ENCODE measurements at regions not wholly inside any gene's neighbourhood (a gene's known extent, or its start where the extent isn't known, plus 50 kb on each side); places are given as distances from the start of the nearest gene placed in this dataset.
"Not testable (repeated sequence)": the region's sequence is repeated elsewhere in the genome, so short reads cannot be mapped to it uniquely, and the experiment has no call there.

- DNase-seq (ENCODE audit: extremely low read depth, low read depth, low spot score), result no peak
Observed at GRCh38 chr5:158451993-158452672, 593.2 kb upstream of the CLINT1 start.

DNA sequence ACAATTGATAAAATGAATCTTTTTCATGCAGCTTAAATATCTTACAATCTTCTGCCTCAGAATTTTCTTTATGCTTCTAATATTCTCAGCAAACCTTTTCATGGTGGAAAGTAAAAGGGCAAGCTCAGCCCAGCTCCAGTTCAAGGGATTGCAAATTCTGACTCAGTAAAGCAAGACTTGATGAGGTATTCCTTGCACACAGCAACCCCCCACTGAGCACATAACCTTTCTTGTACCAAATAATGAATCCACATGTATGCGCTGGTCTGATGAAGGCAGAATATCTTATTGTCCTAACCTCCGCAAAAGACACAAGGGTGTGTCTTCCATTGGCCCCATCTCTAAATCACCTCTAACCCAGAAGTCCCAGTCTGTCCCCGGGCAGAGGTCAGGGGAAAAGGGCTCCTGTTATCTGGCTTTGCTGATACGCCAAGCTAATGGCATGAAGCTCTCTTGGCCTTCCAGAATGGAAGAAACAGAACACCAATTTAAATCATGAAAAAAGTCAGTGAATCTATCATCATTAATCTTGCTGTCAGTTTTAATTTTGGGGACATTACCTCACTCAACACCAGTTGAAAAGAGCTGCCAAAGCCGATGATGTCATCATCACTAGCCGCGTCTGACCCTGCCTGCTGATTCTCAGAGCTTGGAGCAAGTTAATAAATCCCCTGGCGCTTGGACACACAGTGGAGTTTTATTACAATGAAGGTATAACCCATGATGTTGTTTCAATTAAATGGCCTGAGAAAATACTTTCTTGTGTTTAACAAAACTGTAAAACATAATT, 592.5 kb upstream of the CLINT1 start:
- DNase-seq (ENCODE audit: extremely low read depth, low read depth, low spot score), result no peak

DNA sequence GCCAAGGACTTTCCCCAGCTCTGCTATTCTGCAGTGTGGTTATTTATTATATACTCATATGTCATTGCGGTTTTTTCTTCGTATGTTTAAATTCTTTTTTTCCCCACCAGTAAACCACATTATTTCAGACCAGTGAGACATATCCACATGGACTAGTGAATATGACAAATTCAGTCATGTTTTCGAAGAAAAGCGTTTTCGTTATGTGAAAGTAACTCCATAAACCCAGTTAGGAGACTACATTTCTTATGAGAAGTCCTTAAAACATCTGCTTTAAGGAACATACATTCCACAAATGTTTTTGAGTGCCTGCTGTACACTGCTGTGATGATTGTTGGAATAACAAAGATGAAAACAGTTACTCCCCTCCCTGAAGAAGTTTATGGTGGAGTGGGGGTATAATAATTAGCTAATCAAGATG, 591.8 kb upstream of the CLINT1 start:
- no peak for DNase-seq (ENCODE audit: extremely low read depth, low read depth, low spot score)

DNA sequence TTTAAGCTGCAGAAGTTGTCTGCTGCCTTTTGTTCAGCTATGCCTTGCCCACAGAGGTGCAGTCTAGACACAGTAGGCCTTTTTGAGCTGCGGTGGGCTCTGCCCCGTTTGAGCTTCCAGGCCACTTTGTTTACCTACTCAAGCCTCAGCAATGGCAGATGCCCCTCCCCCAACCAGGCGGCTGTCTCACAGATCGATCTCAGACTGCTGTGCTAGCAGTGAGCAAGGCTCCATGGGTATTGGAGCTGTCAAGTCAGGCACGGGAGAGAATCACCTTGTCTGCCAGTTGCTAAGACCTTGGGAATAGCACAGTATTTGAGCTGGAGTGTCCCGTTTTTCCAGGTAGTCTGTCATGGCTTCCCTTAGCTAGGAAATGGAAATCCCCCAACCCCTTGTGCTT, 587.8 kb upstream of the CLINT1 start:
- not testable (repeated sequence) for DNase-seq (ENCODE audit: extremely low read depth, low read depth, low spot score)

- DNase-seq (ENCODE audit: extremely low read depth, low read depth, low spot score), result not testable (repeated sequence)
Observed at GRCh38 chr5:158439204-158439603, 580.3 kb upstream of the CLINT1 start.

DNA sequence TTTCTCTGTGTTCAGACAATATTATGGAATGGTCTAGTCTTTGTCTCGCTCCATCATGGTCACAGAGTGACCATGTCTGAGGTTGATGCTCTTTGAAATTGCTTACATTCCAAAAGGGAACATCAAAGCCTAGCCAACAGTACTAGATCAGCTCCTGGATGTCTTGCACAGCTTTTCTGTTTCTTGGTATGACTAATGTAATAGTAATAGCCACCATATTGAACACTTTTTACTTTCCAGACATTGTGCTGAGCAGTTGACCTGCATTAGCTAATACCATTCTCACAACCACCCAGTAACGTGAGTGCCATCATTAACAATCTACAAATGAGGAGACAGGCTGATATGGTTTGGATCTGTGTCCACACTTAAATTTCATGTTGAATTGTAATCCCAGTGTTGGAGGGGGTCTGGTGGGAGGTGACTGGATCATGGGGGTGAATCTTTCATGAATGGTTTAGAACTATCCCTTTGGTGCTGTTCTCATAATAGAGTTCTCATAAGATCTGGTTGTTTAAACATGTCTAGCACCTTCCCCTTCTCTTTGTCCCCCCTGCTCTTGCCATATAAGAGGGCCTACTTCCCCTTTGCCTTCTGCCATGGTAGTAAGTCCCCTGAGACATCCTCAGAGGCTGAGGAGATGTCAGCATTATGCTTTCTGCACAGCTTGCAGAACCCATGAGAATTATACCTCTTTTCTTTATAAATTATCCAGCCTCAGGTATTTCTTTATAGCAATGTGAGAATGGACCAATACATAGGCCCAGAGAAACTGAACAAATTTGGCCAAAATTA, 577.5 kb upstream of the CLINT1 start:
- no peak for DNase-seq (ENCODE audit: extremely low read depth, low read depth, low spot score)

DNA sequence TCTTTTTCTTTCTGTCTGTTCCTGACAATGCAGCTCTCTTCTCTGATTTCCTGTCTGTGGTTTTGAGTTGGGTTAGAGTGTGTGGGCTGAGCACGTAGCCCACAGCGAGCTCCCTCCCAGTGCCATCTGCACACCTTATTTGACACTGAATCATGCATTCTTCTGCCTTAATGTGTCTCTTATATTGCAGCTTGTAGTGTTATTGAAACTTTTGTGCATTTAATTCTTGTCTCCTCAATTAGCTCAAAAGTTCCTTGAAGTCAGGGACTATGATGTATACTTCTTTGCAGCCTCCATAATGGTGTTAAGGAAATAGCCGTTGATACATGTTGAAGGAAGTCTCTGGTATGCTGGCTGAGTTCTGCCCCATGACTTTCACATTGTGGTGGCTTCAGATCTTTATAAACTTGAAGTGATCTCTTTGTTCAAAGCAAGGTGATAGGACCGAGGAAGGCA, 576.2 kb upstream of the CLINT1 start:
- no peak for DNase-seq (ENCODE audit: extremely low read depth, low read depth, low spot score)

DNA sequence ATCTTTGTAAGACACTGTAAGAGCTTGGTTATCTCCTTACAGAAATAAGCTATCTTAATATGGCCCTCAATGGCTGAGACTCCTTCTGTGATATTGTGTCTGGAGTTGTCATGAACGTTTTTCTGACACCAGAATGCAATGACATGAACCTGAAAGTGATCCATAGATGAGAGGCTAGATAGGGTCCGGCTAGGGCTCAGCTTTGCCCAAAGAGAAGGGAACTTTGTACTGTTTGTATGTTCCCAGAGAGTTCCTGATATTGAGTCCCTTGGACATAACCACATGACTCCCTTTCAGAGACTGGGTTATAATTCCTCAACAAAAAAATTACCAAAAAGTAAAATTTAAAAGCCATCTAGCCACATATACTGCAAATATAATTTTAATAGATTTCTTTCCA, 575.8 kb upstream of the CLINT1 start:
- no peak for DNase-seq (ENCODE audit: extremely low read depth, low read depth, low spot score)

DNA sequence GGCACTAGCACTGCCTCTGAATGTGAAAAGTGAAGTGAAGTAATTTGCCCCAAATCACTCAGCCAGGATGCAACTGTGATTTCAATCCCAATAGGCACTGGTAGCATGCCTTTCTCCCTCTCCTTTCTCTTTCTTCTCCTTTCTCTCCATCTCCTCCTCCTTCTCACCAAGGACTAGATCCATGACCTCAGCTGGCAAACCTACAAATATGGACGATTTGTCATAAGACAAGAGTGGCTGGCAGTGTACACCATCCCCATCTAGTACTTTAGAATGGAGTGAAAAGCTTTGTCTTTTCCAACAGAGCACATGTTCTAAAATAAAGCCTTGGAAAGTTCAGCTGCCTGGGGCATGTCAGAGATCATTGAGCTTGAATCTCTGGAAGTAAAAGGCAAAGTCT, 574.7 kb upstream of the CLINT1 start:
- DNase-seq (ENCODE audit: extremely low read depth, low read depth, low spot score), result no peak

DNA sequence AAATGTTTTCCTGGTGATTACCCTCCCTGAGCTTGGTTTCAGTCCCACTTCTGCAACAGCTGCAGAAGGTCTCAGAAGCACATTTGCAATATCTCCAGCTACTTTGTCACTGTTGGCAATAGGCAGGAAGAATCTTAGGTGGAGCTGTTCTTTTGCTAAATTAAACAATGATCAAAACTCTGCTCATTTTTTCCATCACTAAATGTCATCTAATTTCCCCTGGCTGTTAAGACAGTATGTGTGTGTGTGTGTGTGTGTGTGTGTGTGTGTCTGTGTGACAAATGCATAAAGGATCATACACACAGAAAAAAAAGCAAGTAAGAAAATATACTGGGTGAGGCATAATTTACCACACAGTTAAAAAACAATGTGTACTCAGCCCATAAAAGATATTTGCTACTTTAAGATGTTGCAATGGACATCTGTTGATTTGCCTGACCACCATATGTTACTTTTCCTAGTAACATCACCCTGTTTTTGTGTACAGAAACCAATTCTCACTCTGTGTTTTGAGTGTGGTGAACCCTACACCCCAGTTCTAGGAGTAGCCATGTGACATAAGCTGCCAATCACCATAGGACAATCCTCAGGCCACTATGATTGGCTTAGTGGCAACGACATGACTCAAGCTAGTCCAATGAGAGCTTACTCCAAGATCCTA, 572.6 kb upstream of the CLINT1 start:
- DNase-seq (ENCODE audit: extremely low read depth, low read depth, low spot score), result no peak

DNA sequence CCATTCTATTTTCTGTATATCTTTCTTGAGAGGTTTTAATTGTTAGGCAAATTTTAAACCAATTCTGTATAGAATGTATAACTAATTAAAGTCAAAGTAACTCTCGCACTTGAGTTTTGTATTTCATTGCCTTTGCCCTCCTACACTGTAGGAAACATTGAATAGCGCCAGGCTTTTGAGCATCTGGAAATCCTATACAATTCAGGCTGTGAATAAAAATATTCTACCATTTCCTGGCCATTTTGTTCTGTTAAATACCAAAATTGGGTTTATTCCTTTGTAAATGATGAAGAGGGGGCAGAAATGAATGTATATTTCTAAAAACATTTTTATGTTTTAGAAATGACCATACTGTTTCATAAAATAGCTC, 571.8 kb upstream of the CLINT1 start:
- DNase-seq (ENCODE audit: extremely low read depth, low read depth, low spot score), result no peak

DNA sequence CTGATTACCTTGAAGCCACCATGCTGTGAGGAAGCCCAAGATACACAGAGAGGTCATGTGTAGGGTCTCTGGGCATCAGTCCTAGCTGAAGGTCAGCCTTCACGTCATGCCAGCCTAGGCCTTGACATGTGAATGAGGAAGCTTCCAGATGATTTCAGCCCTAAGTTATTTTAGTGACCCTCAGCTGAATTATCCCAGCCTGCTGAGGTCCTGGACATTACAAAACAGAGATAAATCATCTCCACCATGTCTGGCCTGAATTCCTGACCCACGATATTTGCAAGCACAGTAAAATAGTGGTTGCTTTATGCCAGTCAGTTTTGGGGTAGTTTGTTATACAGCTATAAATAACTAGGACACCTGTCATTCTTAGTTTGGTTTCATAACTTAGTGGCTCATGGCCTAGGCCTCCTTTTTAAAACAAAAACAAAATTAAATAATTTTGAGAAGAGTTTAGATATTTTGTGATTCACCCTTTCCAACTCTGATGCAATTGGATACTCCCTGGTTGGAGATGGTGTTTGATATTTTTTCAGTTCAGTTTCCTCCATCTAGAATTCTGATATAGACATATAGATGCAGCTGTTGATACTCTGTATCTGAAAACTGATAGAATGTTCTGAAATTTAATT, 571.3 kb upstream of the CLINT1 start:
- DNase-seq (ENCODE audit: extremely low read depth, low read depth, low spot score), result no peak

DNA sequence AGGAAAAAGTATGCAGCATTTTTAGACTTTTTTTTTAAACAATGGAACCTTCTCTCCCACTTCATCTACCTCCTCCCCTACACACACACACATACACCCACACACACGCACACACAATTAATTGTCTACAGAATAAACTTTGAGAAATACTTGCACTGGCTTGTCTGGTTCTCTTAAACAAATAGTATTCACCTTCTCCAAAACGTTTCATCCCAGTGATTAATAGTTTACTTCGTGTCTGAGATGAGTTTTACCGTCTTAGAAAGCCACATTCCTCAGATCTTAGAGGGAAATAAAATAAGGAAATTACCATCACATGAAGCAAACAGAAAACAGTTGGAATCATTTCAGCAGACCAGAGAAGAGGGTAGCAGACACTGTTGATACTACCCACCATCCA, 570.6 kb upstream of the CLINT1 start:
- DNase-seq (ENCODE audit: extremely low read depth, low read depth, low spot score), result no peak

- DNase-seq (ENCODE audit: extremely low read depth, low read depth, low spot score), result no peak
Observed at GRCh38 chr5:158423623-158424200, 564.8 kb upstream of the CLINT1 start.

GRCh38 chr5:158422653-158423515, 563.9 kb upstream of the CLINT1 start:
- DNase-seq (ENCODE audit: extremely low read depth, low read depth, low spot score), result no peak

DNA sequence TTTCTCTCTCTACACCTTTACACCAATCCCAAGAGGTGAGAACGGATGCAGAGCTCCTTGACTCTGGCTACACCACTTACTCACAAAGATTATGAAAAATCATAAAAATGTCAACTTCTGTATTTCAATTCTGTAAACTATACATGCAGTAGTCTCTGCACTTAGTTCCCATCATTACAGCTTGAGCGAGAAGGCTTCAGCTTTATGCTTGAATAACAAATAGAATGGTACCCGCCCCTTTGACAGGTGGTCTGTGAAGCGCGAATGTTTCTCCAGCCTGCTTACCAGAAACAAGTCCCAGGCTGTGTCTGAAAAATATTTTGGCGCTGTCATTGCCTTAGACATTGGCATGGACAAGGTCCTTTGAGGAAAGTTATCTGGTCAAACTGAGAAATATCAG, 562.4 kb upstream of the CLINT1 start:
- DNase-seq (ENCODE audit: extremely low read depth, low read depth, low spot score), result no peak

- DNase-seq (ENCODE audit: extremely low read depth, low read depth, low spot score), result no peak
Observed at GRCh38 chr5:158419186-158419585, 560.2 kb upstream of the CLINT1 start.

GRCh38 chr5:158414780-158415179, 555.8 kb upstream of the CLINT1 start:
- DNase-seq (ENCODE audit: extremely low read depth, low read depth, low spot score), result no peak

DNA sequence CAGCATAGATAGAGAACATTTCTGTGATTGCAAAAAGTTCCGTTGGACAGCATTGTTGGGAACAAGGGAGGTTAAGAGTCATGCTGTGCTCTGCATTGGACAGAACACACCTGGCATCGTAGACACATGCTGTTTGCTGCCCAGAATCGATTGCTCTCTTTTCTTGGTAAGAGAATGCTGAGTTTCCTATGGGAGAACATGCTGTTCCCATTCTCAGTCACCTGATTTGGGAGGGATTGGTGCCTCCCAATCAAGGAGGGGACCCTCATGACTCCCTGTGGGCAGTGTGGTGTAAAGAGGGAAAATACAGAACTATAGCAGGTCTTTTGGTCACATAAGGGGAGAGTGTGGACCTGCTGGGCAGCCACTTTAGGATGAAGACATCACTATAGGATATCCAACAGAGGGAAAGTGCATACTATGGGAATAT, 555.4 kb upstream of the CLINT1 start:
- no peak for DNase-seq (ENCODE audit: extremely low read depth, low read depth, low spot score)

Data from glomerular endothelial cell (primary cell).